ENCODE measurements at regions not wholly inside any gene's neighbourhood (a gene's known extent, or its start where the extent isn't known, plus 50 kb on each side); places are given as distances from the start of the nearest gene placed in this dataset.

DNA sequence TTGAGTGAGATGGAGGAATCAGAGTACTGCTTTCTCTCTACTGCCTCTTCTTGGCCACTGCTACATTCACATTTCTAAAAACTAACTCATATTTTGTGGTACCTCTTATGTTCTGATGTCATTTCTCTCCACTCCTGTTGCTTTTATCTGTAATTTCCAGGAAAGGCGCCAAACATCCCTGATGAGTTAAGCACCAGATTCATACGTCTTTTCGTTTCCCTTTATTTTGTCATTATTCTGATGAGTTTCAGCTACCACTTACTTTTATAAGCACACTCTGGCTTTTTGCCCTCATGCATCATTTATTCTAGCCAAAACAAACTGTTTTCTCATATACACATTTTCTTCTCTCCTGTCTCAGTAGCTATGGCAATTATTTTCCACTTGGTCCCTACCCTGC is 680.0 kb downstream of the RNF144B start:
- TF ChIP-seq, protein P1, sequence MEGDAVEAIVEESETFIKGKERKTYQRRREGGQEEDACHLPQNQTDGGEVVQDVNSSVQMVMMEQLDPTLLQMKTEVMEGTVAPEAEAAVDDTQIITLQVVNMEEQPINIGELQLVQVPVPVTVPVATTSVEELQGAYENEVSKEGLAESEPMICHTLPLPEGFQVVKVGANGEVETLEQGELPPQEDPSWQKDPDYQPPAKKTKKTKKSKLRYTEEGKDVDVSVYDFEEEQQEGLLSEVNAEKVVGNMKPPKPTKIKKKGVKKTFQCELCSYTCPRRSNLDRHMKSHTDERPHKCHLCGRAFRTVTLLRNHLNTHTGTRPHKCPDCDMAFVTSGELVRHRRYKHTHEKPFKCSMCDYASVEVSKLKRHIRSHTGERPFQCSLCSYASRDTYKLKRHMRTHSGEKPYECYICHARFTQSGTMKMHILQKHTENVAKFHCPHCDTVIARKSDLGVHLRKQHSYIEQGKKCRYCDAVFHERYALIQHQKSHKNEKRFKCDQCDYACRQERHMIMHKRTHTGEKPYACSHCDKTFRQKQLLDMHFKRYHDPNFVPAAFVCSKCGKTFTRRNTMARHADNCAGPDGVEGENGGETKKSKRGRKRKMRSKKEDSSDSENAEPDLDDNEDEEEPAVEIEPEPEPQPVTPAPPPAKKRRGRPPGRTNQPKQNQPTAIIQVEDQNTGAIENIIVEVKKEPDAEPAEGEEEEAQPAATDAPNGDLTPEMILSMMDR (IDR thresholded peaks at IDR 0.05) = no peak

DNA sequence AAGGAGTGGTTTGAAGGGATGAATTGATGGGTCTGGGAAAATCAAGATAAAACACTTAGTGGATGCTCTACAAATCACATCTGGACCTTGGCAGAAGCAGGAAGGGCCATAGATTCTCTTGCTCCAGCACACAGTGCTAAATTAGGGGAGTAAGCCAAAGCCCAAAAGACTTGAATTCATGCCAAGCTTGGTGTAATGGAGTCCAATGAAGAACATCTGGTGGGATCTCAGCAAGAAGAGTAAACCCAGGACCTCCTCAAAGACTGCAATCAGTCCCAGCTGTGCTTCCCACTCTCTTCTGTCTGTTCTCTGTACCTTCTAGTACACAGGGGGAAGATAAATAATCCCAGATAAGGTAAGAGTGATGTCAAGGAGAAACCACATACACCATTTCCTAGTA is 683.4 kb downstream of the RNF144B start:
- TF ChIP-seq, protein P1 (IDR thresholded peaks at IDR 0.05) = no peak

DNA sequence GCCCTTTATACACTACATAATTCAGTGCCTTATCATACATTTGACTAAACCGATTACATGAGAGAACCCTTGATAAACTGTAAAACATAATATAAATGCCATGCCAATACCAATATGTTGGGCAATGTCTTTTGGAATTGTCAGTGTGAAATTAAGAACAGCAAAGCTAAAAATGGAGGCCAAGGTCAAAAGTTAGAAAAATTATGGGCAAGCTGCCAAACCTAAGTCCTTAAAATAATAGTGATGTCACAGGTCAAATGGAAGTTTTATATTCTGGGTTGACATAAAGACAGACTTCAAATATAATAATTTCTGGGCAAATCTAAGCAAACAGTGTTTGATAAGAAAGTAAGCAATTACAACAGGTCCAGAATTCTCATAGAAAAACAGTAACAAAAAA is 696.7 kb downstream of the RNF144B start:
- TF ChIP-seq, protein P1 (IDR thresholded peaks at IDR 0.05) = no peak

DNA sequence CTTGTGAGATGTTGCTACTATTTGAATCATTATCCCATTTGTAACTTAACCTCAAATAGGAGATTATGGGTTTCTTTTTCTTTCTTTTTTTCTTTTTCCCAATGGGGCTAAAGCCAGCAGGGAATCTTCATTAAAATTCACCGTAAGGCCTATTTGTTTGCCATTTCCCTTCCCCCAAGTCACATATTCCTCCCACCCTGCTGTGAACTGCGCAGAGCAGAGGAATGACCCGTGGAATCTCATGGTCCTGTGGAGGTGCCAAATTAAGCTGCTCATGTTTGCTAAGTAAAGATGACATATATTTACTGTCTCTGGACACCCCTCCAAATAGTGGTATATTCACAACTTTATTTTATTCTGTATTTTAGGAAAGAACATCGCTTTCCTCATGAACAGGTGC is 699.3 kb downstream of the RNF144B start:
- TF ChIP-seq, protein P1 (IDR thresholded peaks at IDR 0.05) = no peak

DNA sequence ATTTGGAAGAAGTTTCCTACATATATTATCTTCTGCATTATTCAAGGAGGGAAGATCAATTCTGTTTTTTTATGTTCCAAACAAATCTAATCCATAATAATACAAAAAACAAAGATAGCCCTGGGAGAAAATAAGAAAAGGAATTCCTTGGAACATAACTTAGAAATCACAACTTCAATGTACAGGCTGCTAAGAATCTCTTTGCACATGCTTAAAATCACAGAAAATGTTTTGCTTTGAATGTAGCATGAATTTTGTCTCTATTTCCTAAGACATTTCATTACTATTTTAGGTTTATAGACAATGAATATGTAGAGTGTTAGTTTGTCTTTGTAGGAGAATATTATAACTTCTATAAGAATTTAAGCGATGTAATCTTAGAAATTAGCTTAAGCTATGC is 700.1 kb downstream of the RNF144B start:
- TF ChIP-seq, protein P1 (IDR thresholded peaks at IDR 0.05) = no peak

DNA sequence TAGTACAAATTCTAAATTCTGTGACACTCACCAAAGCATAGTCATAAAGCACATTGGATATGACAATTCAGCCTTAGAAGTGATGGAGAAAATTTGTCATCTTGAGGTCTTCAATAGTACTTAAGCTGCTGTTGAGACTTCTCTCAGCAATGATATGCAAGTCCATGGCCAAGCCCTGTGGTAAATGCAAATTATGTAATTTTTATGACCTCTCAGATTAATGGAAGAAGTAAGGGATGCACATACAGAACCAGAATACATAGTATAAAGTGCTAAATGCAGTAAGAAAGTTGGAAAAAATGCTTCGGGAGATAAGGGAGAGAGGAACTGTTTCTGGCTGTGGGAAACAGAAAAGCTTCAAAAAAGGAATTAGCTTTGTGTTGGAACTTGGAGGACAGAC is 700.7 kb downstream of the RNF144B start:
- TF ChIP-seq, protein P1 (IDR thresholded peaks at IDR 0.05) = no peak

DNA sequence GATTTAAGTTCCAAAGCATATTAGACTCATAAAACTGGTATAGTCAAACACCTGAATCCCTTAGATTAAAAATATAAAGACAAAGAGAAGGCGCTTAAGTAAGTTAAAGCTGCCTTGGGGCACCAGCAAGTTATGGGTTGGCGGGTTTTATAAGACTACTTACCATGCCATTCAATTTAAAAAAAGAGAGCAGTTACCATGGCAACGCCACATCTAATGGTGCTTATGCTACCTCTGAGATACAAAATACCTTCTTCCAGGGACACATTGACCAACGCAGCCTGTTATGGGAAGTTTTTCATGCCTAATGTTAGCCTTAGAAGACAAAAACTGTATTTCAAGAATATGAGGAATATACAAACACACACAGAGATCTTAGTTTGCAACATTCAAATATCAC is 713.6 kb downstream of the RNF144B start:
- TF ChIP-seq, protein P1 (IDR thresholded peaks at IDR 0.05) = no peak

DNA sequence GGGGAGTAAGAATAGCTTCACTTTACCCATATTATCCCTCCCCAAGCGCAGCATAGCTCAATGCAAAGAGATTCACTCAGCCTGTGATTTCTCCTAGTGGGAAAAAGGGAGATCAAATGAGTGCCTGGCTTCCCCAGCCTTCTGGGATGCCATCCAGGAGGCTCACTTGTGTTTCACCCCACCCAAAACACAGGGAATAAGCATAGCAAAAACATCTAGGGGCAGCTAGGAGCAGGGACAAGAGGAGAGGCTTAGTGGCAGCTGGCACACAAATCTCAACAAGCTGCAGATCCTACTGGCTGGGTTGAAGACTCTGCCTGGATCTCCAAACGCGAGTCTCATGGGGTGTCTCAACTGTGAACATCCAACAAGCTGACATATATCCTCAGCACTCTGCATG is 715.8 kb downstream of the RNF144B start:
- TF ChIP-seq, protein P1 (IDR thresholded peaks at IDR 0.05) = no peak
